COR-L47 (cell line): ENCODE measurements at regions not wholly inside any gene's neighbourhood (a gene's known extent, or its start where the extent isn't known, plus 50 kb on each side); places are given as distances from the start of the nearest gene placed in this dataset.
"Not testable (repeated sequence)": the region's sequence is repeated elsewhere in the genome, so short reads cannot be mapped to it uniquely, and the experiment has no call there.

Experiments used
- DNase-seq: peaks from one replicate; lab custom pipeline; 2025; lab: John Stamatoyannopoulos, UW

DNA sequence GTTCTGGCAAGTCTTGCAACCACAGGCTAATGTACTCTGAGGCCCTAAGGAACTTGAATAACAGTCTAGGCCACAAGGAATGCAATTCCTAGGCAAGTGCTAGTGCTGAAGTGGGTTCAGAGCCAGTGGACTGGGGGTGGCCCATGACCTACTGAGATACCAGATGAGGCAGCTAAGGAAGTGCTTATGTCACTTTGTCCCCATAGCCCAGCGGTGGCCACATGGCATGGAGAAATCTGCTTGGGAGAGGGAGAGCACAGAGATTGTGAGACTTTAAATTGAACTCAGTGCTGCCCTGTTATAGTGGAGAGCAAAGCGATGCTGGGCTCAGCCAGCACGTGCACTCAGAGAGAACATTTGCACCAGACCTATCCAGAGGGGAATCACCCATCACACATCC lies 629.5 kb downstream of the JRKL start:
- no peak for DNase-seq

- no peak for DNase-seq
These were observed 629.9 kb downstream of the JRKL start for GRCh38 chr11:97019754-97020153.

DNA sequence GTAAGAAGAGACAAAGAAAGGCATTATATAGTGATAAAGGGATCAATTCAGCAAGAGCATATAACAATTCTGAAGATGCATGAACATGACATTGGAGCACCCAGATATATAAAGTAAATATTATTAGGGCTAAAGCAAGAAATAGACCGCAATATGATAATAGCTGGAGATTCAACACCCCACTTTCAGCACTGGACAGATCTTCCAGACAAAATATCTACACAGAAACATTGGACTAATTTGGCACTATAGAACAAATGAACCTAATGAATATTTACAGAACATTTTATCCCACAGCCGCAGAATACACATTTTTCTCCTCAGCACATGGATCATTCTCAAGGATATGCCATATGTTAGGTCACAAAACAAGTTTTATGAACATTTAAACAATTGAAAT lies 633.1 kb downstream of the JRKL start:
- DNase-seq, result no peak

- no peak for DNase-seq
These were observed 639.1 kb downstream of the JRKL start for GRCh38 chr11:97028836-97029406.

GRCh38 chr11:97033178-97033577 lies 643.4 kb downstream of the JRKL start:
- DNase-seq, result no peak

DNA sequence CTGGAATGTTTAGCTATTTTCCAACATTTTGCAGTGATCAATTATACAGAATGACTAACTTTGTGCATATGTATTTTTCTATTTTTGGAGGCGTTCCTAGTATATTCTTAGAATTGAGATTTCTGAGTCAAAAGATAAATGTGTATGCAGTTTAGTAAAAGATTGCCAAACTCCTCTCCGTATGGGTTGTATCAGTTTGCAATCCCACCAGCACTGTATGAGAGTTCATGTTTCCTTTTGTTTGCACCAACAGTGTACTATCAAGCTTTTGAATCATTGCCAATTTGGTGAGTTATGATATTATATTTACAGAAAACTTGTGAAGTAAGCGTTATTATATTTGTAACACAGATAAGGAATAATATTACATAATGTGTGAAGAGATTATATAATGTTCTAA lies 658.7 kb downstream of the JRKL start:
- no peak for DNase-seq

DNA sequence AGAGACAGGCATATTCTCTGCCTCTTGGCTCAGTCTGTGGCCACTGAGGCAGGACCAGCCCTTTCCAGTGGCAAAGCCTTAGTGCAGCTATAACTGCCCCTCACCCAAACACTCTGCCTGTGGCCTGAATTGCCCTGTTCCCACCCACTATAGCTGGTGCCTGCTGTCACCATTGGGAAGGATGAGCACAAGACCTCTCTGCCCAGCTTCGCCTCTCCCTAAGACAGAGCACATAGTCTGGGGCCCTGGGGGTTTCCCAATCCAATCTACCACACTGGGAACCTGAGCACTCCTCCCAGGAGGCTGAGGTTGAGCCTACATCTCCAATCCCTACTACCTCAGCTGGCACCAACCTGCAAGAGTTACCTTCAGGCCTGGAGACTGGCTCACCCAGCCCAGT lies 670.4 kb downstream of the JRKL start:
- no peak for DNase-seq

DNA sequence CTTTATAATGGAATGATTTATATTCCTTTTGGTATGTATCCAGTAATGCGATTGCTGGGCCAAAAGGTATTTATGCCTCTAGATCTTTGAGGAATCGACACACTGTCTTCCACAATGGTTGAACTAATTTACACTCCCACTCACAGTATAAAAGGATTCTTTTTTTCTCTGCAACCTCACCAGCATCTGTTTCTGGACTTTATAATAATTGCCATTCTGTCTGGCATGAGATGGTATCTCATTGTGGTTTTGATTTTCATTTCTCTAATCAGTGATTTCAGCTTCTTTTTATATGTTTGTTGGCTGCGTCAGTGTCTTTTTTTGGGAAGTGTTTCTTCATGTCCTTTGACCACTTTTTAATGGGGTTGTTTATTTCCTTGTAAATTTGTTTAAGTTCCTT lies 679.3 kb downstream of the JRKL start:
- DNase-seq, result no peak

- no peak for DNase-seq
These were observed 682.6 kb downstream of the JRKL start for GRCh38 chr11:97072420-97072819.

DNA sequence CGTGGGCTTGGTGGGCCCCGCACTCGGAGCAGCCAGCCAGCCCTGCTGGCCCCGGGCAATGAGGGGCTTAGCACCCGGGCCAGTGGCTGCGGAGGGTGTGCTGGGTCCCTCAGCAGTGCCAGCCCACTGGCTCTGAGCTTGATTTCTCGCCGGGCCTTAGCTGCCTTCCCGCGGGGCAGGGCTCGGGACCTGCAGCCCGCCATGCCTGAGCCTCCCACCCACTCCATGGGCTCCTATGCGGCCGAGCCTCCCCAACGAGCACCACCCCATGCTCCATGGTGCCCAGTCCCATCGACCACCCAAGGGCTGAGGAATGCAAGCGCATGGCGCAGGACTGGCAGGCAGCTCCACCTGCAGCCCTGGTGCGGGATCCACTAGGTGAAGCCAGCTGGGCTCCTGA lies 686.9 kb downstream of the JRKL start:
- not testable (repeated sequence) for DNase-seq

DNA sequence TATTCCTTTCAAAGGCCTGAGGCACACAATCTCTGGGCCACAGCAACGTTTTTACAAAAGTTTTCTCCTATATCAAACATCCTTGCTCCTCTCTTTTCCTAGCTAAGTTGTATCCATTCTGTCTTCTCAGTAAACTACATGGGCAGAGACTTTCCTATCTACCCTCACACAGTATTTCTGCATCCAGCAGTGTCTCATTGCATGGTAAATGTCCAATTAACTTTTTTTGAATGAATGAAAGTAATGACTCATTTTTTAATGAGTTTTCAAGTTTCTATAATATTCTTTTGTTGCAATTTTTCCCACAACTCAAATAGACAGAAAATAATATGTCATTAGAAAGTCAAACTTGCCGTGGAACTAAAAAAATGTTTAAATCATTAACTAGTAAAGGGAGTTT lies 688.6 kb downstream of the JRKL start:
- no peak for DNase-seq

DNA sequence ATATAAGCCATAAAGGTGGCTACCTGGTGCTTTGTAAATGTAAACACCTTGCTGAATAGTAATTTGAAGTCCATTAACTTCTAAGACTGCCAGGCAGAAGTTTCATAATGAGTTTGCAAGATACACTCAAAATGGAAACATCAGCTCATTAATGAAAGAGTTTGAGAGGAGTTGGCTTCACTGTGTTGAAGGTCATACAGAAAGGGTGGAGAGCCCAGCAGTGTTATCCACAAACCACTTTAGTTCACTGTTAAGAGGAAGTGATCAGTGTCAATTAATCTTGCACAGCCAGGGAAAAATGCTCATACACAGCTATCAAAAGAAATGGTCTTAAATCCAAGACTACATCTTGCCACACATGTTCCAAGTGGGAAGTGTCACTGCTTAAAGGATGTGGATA lies 689.4 kb downstream of the JRKL start:
- DNase-seq, result peak; percentile 29

GRCh38 chr11:97087419-97087818 lies 697.6 kb downstream of the JRKL start:
- no peak for DNase-seq

DNA sequence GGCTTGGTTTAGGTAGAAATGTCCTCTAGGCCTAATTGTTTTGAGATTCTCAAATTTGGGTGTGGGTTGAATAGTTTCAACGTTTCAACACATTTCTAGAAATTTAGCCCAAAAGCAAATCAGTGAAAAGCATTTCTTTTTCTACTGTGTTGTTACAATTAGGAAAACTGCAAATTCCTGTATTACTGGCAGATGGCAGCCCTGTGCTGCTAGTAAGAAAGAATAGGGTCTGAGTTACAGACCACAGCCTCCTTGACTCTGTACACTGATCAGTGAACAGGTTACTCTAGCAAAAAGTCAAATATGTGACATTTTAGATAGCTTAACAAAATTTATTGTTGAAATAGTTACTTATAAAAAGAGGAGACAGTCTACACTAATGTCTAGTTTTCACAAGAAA lies 703.0 kb downstream of the JRKL start:
- DNase-seq, result no peak

DNA sequence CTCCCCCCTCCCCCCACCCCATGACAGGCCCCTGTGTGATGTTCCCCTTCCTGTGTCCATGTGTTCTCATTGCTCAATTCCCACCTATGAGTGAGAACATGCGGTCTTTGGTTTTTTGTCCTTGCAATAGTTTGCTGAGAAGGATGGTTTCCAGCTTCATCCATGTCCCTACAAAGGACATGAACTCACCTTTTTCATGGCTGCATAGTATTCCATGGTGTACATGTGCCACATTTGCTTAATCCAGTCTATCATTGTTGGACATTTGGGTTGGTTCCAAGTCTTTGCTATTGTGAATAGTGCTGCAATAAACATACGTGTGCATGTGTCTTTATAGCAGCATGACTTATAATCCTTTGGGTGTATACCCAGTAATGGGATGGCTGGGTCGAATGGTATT lies 712.4 kb downstream of the JRKL start:
- DNase-seq, result not testable (repeated sequence)

DNA sequence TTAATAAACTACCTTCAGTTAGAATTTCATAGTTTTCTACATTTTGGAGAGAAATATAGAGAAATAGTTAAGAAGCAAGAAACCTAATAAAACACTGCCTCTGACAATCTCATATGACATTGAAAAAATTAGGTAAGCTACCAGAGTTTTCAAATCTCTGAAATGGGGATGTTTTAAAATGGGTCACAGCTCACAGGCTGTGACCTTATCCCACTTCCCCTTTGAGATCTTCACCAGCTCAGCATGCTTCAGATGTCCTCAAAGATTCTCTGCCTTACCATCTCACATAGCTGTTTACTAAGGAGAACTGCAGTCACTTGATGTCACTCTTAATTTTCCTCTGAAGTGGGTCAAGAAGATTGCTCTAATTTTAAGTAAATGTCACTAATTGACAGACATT lies 717.8 kb downstream of the JRKL start:
- no peak for DNase-seq

- no peak for DNase-seq
These were observed 719.3 kb downstream of the JRKL start for GRCh38 chr11:97109078-97109477.

- no peak for DNase-seq
These were observed 720.6 kb downstream of the JRKL start for GRCh38 chr11:97110376-97110775.

- DNase-seq, result no peak
These were observed 721.7 kb downstream of the JRKL start for GRCh38 chr11:97111559-97111958.

DNA sequence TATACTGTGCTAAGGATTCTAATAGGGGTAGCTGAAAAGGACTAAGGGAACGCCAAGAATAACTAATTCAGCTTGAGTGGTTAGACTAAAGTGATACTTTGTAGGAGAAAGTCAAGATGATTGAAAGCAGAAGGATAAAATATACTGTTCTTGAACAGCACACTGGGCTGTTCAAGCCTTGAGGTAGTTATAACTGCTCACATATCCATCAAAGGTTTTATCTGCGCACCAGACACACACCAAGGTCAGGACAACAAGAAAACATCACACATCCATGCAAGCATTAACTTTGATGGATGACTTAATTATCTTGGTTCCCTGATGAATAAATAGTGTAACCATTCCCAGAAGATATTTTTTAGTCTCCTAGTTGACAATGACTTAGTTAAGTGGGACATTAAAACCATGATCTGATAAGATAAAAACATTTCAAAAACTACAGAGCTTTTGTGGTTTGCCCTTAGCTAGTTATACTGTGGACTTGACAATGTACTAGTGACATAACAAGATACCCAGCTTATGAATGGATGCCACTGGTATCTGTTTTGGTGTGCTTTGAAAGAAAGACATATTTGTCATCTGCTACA lies 728.9 kb downstream of the JRKL start:
- no peak for DNase-seq

DNA sequence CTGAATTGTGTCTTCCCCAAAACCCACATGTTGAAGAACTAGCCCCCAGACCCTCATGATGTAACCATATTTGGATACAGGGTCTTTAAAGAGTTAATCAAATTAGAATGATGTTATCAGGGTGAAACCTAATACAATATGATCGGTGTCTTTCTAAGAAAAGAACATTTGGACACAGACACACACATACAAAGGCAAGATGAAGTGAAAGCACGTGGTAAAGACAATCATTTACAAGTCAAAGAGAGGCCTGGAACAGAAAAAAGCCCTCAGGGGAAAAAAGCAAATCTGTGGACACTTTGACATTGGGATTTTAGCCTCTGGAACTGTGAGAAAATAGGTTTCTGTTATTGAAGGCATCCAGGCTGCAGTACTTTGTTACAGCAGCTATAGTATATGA lies 733.4 kb downstream of the JRKL start:
- DNase-seq, result no peak

GRCh38 chr11:97136067-97136466 lies 746.3 kb downstream of the JRKL start:
- DNase-seq, result no peak

DNA sequence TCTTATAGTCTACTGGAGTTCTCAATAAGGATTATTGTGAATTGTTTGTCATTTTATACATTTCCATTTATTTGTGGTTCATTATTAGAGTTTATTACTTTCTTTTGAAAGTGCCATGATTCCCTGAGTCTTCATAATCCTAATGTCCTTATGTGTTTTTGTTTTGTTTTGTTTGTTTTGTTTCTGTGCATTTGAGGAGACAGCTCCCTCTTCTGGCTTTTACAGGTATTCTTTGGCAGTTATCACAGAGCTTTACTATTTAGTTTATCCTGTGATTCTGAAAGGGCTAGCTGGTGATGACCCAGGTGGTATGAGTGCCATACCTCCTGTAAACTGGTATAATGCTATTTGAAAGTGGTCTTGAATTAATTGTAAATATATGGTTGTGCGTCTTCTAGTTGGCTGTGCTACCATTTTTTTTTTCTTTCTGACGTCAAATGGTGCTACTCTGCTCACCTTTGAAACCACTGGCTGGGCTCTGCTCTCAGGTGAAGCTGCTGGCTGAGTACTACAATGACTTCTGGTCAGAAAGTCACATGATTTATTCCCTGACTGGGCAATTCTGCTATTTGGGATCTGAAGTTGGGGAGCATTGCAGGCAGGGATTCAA lies 751.2 kb downstream of the JRKL start:
- DNase-seq, result peak; percentile 20

- DNase-seq, result no peak
These were observed 753.6 kb downstream of the JRKL start for GRCh38 chr11:97143463-97143862.
